HEK293 (cell line): ENCODE measurements at regions not wholly inside any gene's neighbourhood (a gene's known extent, or its start where the extent isn't known, plus 50 kb on each side); places are given as distances from the start of the nearest gene placed in this dataset.
A peak's percentile ranks its signal among the peaks of the same experiment; 100 is the strongest.

Source experiments
- CTCF ChIA-PET: fragments of 350-600 bp; formaldehyde crosslinking; extraction: SDS; loops from one replicate; lab custom pipeline; 2021; ENCODE audit warnings: antibody characterized with exemption; lab: Yijun Ruan, JAX
- POLR2A ChIA-PET: fragments of 300-600 bp; formaldehyde crosslinking; extraction: SDS; loops from one replicate; lab custom pipeline; 2020; ENCODE audit warnings: antibody characterized with exemption, inconsistent platforms; lab: Yijun Ruan, JAX
- H3K27ac ChIP-seq: fragments of 200-500 bp; sonication (Bioruptor generic); 2 replicates; pipeline ENCODE4 v1.5.1; 2014; ENCODE audit warnings: low read depth, low read length, control low read depth, inconsistent platforms; ENCODE audit errors: extremely low read depth
- H3K36me3 ChIP-seq, 2 experiments: fragments of 200-500 bp in 1 of 2; sonication (Bioruptor generic) in 1 of 2; 1 replicate in 1 of 2; 2 replicates in 1 of 2; pipeline ENCODE4 v1.5.1; 2014 to 2017; ENCODE audit warnings: inconsistent platforms in 2 of 2, low read length in 2 of 2; ENCODE audit not compliant: control insufficient read depth in 2 of 2, insufficient read depth in 1 of 2
- H3K4me1 ChIP-seq: fragments of 200-500 bp; sonication (Bioruptor generic); 2 replicates; pipeline ENCODE4 v1.5.1; 2014; ENCODE audit warnings: mild to moderate bottlenecking, low read length, inconsistent platforms; ENCODE audit not compliant: control insufficient read depth, insufficient read depth
- H3K4me3 ChIP-seq: 2 replicates; pipeline ENCODE4 v1.5.1; 2011; ENCODE audit warnings: low read depth, mild to moderate bottlenecking, control low read depth, low read length, moderate library complexity
- H3K9me3 ChIP-seq: fragments of 200-500 bp; sonication (Bioruptor generic); 2 replicates; pipeline ENCODE4 v1.5.1; 2014; ENCODE audit warnings: low read depth, low read length, inconsistent platforms; ENCODE audit not compliant: control insufficient read depth, insufficient read depth
- BCL11B ChIP-seq: fragments of 450-650 bp; formaldehyde crosslinking; IDR thresholded peaks from 2 replicates; pipeline ENCODE4 v1.5.1; 2016; ENCODE audit warnings: low read depth, missing biosample characterization, missing genetic modification characterization
- REST ChIP-seq: fragments of 450-650 bp; formaldehyde crosslinking; IDR thresholded peaks from 2 replicates; pipeline ENCODE4 v1.5.1; 2016; ENCODE audit warnings: missing biosample characterization, missing genetic modification characterization
- TRIM28 ChIP-seq: IDR thresholded peaks from 2 replicates; pipeline ENCODE4 v1.6.1; 2011; ENCODE audit warnings: low read length, control low read depth, borderline replicate concordance
- ZBTB17 ChIP-seq: fragments of 450-650 bp; formaldehyde crosslinking; IDR thresholded peaks from 2 replicates; pipeline ENCODE4 v1.5.1; 2016; ENCODE audit warnings: missing biosample characterization, missing genetic modification characterization
- ZBTB20 ChIP-seq: fragments of 450-650 bp; formaldehyde crosslinking; IDR thresholded peaks from 2 replicates; pipeline ENCODE4 v1.5.1; 2016; ENCODE audit warnings: missing biosample characterization, missing genetic modification characterization
- ZEB2 ChIP-seq: fragments of 450-650 bp; formaldehyde crosslinking; IDR thresholded peaks from 2 replicates; pipeline ENCODE4 v1.5.1; 2016; ENCODE audit warnings: missing biosample characterization, missing genetic modification characterization
- ZIC2 ChIP-seq: fragments of 450-650 bp; formaldehyde crosslinking; IDR thresholded peaks from 2 replicates; pipeline ENCODE4 v1.5.1; 2016; ENCODE audit warnings: missing biosample characterization, missing genetic modification characterization
- ZNF112 ChIP-seq: fragments of 450-650 bp; formaldehyde crosslinking; IDR thresholded peaks from 2 replicates; pipeline ENCODE4 v1.5.0; 2017; ENCODE audit warnings: missing biosample characterization, missing genetic modification characterization
- ZNF138 ChIP-seq: fragments of 450-650 bp; formaldehyde crosslinking; IDR thresholded peaks from 2 replicates; pipeline ENCODE4 v1.5.1; 2016; ENCODE audit warnings: missing biosample characterization, missing genetic modification characterization, borderline replicate concordance
- ZNF148 ChIP-seq: fragments of 450-650 bp; formaldehyde crosslinking; IDR thresholded peaks from 2 replicates; pipeline ENCODE4 v1.5.0; 2017; ENCODE audit warnings: missing biosample characterization, missing genetic modification characterization, borderline replicate concordance
- ZNF24 ChIP-seq: fragments of 450-650 bp; formaldehyde crosslinking; IDR thresholded peaks from 2 replicates; pipeline ENCODE4 v1.5.1; 2016; ENCODE audit warnings: missing biosample characterization, missing genetic modification characterization
- ZNF354C ChIP-seq: fragments of 450-650 bp; formaldehyde crosslinking; IDR thresholded peaks from 2 replicates; pipeline ENCODE4 v1.5.1; 2016; ENCODE audit warnings: missing biosample characterization, missing genetic modification characterization, low read depth, borderline replicate concordance
- ZNF37A ChIP-seq: fragments of 450-650 bp; IDR thresholded peaks from 2 replicates; pipeline ENCODE4 v1.5.1; 2018; ENCODE audit warnings: missing biosample characterization, missing genetic modification characterization
- ZNF404 ChIP-seq: fragments of 450-650 bp; formaldehyde crosslinking; IDR thresholded peaks from 2 replicates; pipeline ENCODE4 v1.5.1; 2017; ENCODE audit warnings: missing biosample characterization, missing genetic modification characterization
- ZNF623 ChIP-seq: fragments of 450-650 bp; formaldehyde crosslinking; IDR thresholded peaks from 2 replicates; pipeline ENCODE4 v1.5.1; 2016; ENCODE audit warnings: missing biosample characterization, missing genetic modification characterization
- ZNF664 ChIP-seq: fragments of 450-650 bp; formaldehyde crosslinking; IDR thresholded peaks from 2 replicates; pipeline ENCODE4 v1.5.1; 2016; ENCODE audit warnings: missing biosample characterization, missing genetic modification characterization
- ZNF843 ChIP-seq: fragments of 450-650 bp; formaldehyde crosslinking; IDR thresholded peaks from 2 replicates; pipeline ENCODE4 v1.5.1; 2016; ENCODE audit warnings: missing biosample characterization, missing genetic modification characterization
- TF ChIP-seq, protein P1 (sequence below): fragments of 450-650 bp; formaldehyde crosslinking; IDR thresholded peaks from 2 replicates; pipeline ENCODE4 v1.5.1; 2016; ENCODE audit warnings: missing biosample characterization, missing genetic modification characterization
- TF ChIP-seq, protein P2 (sequence below): fragments of 450-650 bp; formaldehyde crosslinking; IDR thresholded peaks from 2 replicates; pipeline ENCODE4 v1.5.1; 2016; ENCODE audit warnings: missing biosample characterization, missing genetic modification characterization
- TF ChIP-seq, protein P3 (sequence below): fragments of 450-650 bp; formaldehyde crosslinking; IDR thresholded peaks from 2 replicates; pipeline ENCODE4; 2016; ENCODE audit warnings: missing biosample characterization, missing genetic modification characterization

DNA sequence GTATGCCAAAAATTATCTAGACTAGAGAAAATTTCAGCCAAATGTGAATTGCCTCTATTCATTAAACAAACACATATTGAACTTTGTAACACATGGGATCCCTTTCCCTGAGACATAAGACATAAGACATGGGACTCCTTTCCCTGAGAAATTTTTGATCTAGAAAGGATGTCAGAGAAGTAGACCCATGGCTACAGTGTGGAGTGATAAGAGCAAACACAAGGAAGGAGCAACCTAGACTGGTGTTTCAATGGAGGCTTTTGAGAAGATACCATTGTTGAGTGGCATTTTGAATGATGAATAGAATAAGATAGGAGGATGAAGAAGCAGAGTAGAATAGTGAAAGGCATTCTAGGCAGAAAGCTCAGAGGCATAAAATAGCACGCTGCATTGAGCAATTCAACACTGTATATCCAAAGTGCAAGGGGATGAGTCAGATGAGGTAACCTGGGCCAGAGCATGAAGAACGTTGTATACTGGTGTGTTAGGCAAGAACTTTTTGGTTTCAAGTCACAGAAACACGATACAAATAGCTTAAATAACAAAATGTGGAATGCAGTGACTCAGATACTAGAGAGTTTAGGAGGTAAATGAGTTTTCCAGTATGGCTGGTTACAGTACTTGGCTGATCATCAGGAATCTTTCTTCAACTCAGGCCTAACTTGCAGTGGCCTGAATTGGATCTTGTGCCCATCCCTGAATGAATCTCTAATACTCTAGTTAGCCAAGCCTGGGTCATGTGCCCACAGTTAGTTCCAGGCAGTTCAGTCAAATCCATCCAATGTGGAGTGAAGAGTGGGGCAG, 129.8 kb upstream of the TANK start:
- TF ChIP-seq ZEB2 (no peak), ZBTB17 (0 out of 2 replicates have a peak, but pooled peaks have one; percentile 19)
- TF ChIP-seq, all 188 proteins: peak for 1
- CTCF ChIA-PET: interaction anchor here (1.1 kb wide), 1 partner anchor 88 kb away, joined by 3 read pairs; no protein-coding TSS in a partner anchor
- Histone ChIP-seq H3K27ac (no peak overlapping the region), H3K36me3 (no peaks in the 10 kb centered on the region), H3K9me3 (no peaks in the 10 kb centered on the region), H3K4me1 (no peaks in the 10 kb centered on the region), H3K4me3 (no peak overlapping the region)
- POLR2A ChIA-PET: no interaction called here

DNA sequence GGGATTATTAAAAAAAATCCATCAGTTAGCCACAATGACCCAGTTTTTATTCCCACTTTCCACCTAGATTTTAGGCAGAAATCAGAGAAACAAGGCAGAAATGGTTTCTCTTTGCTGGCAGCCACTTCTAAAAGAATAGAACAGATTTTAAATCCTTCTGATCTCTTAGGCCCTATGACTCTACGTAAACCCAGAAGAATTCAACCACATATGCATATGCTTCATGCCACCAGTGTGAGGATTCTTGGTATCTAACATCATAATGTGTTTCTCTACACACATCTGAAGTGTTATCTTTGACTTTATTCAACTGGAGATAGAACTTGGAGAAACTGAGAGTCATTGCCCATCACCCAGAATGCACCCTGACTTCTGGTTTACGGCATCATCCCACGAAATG, 128.7 kb upstream of the TANK start:
- Histone ChIP-seq H3K4me3 (no peak overlapping the region), H3K9me3 (no peaks in the 10 kb centered on the region), H3K27ac (no peak overlapping the region), H3K36me3 (no peaks in the 10 kb centered on the region), H3K4me1 (no peaks in the 10 kb centered on the region)
- ChIA-PET POLR2A (no interaction called here), CTCF (interaction anchor here (0.6 kb wide), 1 partner anchor 32 kb away, joined by 4 read pairs; no protein-coding TSS in a partner anchor)
- TF ChIP-seq ZNF354C (tag by site-specific recombination): no peak
- TF ChIP-seq BCL11B (tag by site-specific recombination): no peak

GRCh38 chr2:161032635-161033034, 127.6 kb upstream of the TANK start:
- ChIA-PET CTCF (no interaction called here), POLR2A (no interaction called here)
- no peak overlapping the region for H3K27ac ChIP-seq
- H3K4me3 ChIP-seq: no peak overlapping the region
- H3K9me3 ChIP-seq: no peaks in the 10 kb centered on the region
- no peaks in the 10 kb centered on the region for H3K4me1 ChIP-seq
- no peaks in the 10 kb centered on the region for H3K36me3 ChIP-seq
- TF ChIP-seq ZNF404 (tag by site-specific recombination) (no peak), ZNF112 (tag by site-specific recombination) (no peak), ZNF148 (tag by site-specific recombination) (no peak), ZNF664 (tag by site-specific recombination) (no peak), REST (no peak), ZNF138 (no peak), ZNF37A (no peak), ZNF623 (tag by site-specific recombination) (no peak), ZNF24 (tag by site-specific recombination) (no peak), ZBTB20 (tag by site-specific recombination) (no peak), ZNF843 (tag by site-specific recombination) (no peak), ZIC2 (tag by site-specific recombination) (no peak), TRIM28 (no peak)
- TF ChIP-seq, protein P1, sequence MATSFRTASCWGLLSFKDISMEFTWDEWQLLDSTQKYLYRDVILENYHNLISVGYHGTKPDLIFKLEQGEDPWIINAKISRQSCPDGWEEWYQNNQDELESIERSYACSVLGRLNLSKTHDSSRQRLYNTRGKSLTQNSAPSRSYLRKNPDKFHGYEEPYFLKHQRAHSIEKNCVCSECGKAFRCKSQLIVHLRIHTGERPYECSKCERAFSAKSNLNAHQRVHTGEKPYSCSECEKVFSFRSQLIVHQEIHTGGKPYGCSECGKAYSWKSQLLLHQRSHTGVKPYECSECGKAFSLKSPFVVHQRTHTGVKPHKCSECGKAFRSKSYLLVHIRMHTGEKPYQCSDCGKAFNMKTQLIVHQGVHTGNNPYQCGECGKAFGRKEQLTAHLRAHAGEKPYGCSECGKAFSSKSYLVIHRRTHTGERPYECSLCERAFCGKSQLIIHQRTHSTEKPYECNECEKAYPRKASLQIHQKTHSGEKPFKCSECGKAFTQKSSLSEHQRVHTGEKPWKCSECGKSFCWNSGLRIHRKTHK (tag by site-specific recombination): no peak
- TF ChIP-seq, protein P2, sequence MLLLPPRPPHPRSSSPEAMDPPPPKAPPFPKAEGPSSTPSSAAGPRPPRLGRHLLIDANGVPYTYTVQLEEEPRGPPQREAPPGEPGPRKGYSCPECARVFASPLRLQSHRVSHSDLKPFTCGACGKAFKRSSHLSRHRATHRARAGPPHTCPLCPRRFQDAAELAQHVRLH: no peak
- TF ChIP-seq, protein P3, sequence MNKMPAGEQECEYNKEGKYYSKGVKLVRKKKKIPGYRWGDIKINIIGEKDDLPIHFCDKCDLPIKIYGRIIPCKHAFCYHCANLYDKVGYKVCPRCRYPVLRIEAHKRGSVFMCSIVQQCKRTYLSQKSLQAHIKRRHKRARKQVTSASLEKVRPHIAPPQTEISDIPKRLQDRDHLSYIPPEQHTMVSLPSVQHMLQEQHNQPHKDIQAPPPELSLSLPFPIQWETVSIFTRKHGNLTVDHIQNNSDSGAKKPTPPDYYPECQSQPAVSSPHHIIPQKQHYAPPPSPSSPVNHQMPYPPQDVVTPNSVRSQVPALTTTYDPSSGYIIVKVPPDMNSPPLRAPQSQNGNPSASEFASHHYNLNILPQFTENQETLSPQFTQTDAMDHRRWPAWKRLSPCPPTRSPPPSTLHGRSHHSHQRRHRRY (tag by site-specific recombination): no peak
